ENCODE measurements at regions not wholly inside any gene's neighbourhood (a gene's known extent, or its start where the extent isn't known, plus 50 kb on each side); places are given as distances from the start of the nearest gene placed in this dataset.
"Not testable (repeated sequence)": the region's sequence is repeated elsewhere in the genome, so short reads cannot be mapped to it uniquely, and the experiment has no call there.

DNA sequence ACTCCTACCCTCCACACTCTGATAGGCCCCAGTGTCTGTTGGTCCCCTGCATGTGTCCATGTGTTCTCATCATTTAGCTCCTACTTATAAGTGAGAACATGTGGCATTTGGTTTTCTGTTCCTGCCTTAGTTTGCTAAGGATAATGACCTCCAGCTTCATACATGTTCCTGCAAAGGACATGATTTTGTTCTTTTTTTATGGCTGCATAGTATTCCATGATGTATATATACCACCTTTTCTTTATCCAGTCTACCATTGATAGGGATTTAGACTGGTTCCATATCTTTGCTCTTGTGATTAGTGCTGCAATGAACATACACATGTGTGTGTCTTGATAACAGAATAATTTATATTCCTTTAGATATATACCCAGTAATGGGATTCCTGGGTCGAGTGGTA, 67.9 kb downstream of the MSX2 start:
- not testable (repeated sequence) for DNase-seq (ENCODE audit: low spot score)

DNA sequence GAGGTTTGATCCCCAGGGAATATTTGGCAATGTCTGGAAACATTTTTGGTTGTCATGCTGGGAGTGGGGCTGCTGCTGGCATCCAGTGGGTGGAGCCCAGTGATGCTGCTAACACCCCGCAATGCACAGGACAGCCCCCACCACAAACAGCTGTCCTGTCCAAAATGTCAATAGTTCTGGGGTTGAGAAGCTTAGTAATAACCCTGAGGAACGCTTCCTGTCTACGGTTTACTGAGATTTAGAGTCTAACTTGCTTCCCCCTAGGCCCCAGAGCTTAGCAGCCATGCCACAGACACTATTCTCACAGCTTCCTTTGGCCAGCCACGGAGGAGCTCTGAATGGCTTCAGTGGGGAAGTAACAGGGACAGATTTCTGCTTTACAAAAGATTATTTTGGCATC, 66.5 kb downstream of the MSX2 start:
- DNase-seq (ENCODE audit: low spot score) = no peak

DNA sequence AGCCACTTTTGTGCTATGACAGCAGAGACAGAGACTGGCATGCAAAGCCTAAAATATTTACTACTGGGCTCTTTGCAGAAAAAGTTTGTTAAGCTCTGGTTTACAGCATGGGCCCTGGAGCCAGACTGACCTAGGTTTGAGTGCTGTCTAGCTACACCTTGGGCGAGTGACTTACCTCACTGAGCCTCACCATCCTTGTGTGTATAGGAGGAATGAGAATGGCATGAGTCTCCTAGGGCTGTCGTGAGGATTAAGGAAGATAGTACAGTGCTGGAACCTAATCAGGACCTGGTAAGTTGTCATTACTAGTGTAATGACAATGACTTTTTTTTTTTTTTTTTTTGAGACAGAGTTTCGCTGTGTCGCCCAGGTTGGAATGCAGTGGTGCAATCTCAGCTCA, 65.2 kb downstream of the MSX2 start:
- no peak for DNase-seq (ENCODE audit: low spot score)

DNA sequence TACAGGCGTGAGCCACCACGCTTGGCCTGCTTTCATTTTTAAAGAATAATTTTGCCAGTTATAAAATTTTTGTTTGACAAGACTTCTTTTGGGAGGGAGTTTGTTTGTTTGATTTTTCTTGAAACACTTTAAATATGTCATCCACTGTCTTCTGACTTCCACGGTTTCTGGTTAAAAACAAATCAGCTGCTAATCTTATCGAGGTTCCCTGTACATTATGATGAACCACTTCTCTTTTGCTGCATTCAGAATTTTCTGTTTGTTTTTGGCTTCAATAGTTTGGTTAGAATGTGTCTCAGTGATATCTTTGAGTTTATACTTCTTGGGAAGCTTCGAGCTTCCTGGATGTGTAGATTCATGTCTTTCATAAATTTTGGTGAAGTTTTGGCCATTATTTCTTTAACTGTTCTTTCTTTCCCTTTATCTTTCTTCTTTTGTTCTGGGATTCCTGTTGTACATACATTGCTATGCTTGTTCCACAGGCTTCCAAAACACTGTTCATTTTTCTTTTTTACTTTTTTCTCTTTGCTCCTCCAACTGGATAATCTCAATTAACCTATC, 60.8 kb downstream of the MSX2 start:
- DNase-seq (ENCODE audit: low spot score) = no peak
